HEK293 (cell line): ENCODE measurements at regions not wholly inside any gene's neighbourhood (a gene's known extent, or its start where the extent isn't known, plus 50 kb on each side); places are given as distances from the start of the nearest gene placed in this dataset.

Experiments used
- CTCF ChIA-PET: fragments of 350-600 bp; formaldehyde crosslinking; extraction: SDS; loops from one replicate; lab custom pipeline; 2021; ENCODE audit warnings: antibody characterized with exemption; lab: Yijun Ruan, JAX
- POLR2A ChIA-PET: fragments of 300-600 bp; formaldehyde crosslinking; extraction: SDS; loops from one replicate; lab custom pipeline; 2020; ENCODE audit warnings: antibody characterized with exemption, inconsistent platforms; lab: Yijun Ruan, JAX
- H3K27ac ChIP-seq: fragments of 200-500 bp; sonication (Bioruptor generic); 2 replicates; pipeline ENCODE4 v1.5.1; 2014; ENCODE audit warnings: low read depth, low read length, control low read depth, inconsistent platforms; ENCODE audit errors: extremely low read depth
- H3K36me3 ChIP-seq, 2 experiments: fragments of 200-500 bp in 1 of 2; sonication (Bioruptor generic) in 1 of 2; 1 replicate in 1 of 2; 2 replicates in 1 of 2; pipeline ENCODE4 v1.5.1; 2014 to 2017; ENCODE audit warnings: inconsistent platforms in 2 of 2, low read length in 2 of 2; ENCODE audit not compliant: control insufficient read depth in 2 of 2, insufficient read depth in 1 of 2
- H3K4me1 ChIP-seq: fragments of 200-500 bp; sonication (Bioruptor generic); 2 replicates; pipeline ENCODE4 v1.5.1; 2014; ENCODE audit warnings: mild to moderate bottlenecking, low read length, inconsistent platforms; ENCODE audit not compliant: control insufficient read depth, insufficient read depth
- H3K4me3 ChIP-seq: 2 replicates; pipeline ENCODE4 v1.5.1; 2011; ENCODE audit warnings: low read depth, mild to moderate bottlenecking, control low read depth, low read length, moderate library complexity
- H3K9me3 ChIP-seq: fragments of 200-500 bp; sonication (Bioruptor generic); 2 replicates; pipeline ENCODE4 v1.5.1; 2014; ENCODE audit warnings: low read depth, low read length, inconsistent platforms; ENCODE audit not compliant: control insufficient read depth, insufficient read depth
- GFI1B ChIP-seq: fragments of 450-650 bp; formaldehyde crosslinking; IDR thresholded peaks from 2 replicates; pipeline ENCODE4 v1.5.1; 2016; ENCODE audit warnings: missing biosample characterization, missing genetic modification characterization
- GLIS1 ChIP-seq: fragments of 450-650 bp; formaldehyde crosslinking; IDR thresholded peaks from 2 replicates; pipeline ENCODE4 v1.5.1; 2016; ENCODE audit warnings: missing biosample characterization, missing genetic modification characterization
- PRDM1 ChIP-seq: fragments of 450-650 bp; formaldehyde crosslinking; IDR thresholded peaks from 2 replicates; pipeline ENCODE4; 2016; ENCODE audit warnings: missing biosample characterization, missing genetic modification characterization
- ZBTB20 ChIP-seq: fragments of 450-650 bp; formaldehyde crosslinking; IDR thresholded peaks from 2 replicates; pipeline ENCODE4 v1.5.1; 2016; ENCODE audit warnings: missing biosample characterization, missing genetic modification characterization
- ZBTB49 ChIP-seq: fragments of 450-650 bp; formaldehyde crosslinking; IDR thresholded peaks from 2 replicates; pipeline ENCODE4 v1.5.1; 2016; ENCODE audit warnings: missing biosample characterization, missing genetic modification characterization, low read depth
- ZEB2 ChIP-seq: fragments of 450-650 bp; formaldehyde crosslinking; IDR thresholded peaks from 2 replicates; pipeline ENCODE4 v1.5.1; 2016; ENCODE audit warnings: missing biosample characterization, missing genetic modification characterization
- ZFP3 ChIP-seq: fragments of 450-650 bp; formaldehyde crosslinking; IDR thresholded peaks from 2 replicates; pipeline ENCODE4 v1.5.1; 2016; ENCODE audit warnings: low read depth, missing biosample characterization, missing genetic modification characterization
- ZNF133 ChIP-seq: fragments of 450-650 bp; formaldehyde crosslinking; IDR thresholded peaks from 2 replicates; pipeline ENCODE4 v1.5.1; 2016; ENCODE audit warnings: missing biosample characterization, missing genetic modification characterization
- ZNF140 ChIP-seq: fragments of 450-650 bp; formaldehyde crosslinking; IDR thresholded peaks from 2 replicates; pipeline ENCODE4 v1.5.1; 2016; ENCODE audit warnings: missing biosample characterization, missing genetic modification characterization
- ZNF148 ChIP-seq: fragments of 450-650 bp; formaldehyde crosslinking; IDR thresholded peaks from 2 replicates; pipeline ENCODE4 v1.5.0; 2017; ENCODE audit warnings: missing biosample characterization, missing genetic modification characterization, borderline replicate concordance
- ZNF18 ChIP-seq: fragments of 450-650 bp; formaldehyde crosslinking; IDR thresholded peaks from 2 replicates; pipeline ENCODE4 v1.5.1; 2016; ENCODE audit warnings: missing biosample characterization, missing genetic modification characterization
- ZNF223 ChIP-seq: fragments of 450-650 bp; formaldehyde crosslinking; IDR thresholded peaks from 2 replicates; pipeline ENCODE4 v1.5.1; 2016; ENCODE audit warnings: missing biosample characterization, missing genetic modification characterization
- ZNF23 ChIP-seq: fragments of 450-650 bp; formaldehyde crosslinking; IDR thresholded peaks from 2 replicates; pipeline ENCODE4 v1.5.1; 2016; ENCODE audit warnings: missing biosample characterization, missing genetic modification characterization, borderline replicate concordance
- ZNF24 ChIP-seq: fragments of 450-650 bp; formaldehyde crosslinking; IDR thresholded peaks from 2 replicates; pipeline ENCODE4 v1.5.1; 2016; ENCODE audit warnings: missing biosample characterization, missing genetic modification characterization
- ZNF311 ChIP-seq: fragments of 450-650 bp; formaldehyde crosslinking; IDR thresholded peaks from 2 replicates; pipeline ENCODE4 v1.5.1; 2017; ENCODE audit warnings: missing biosample characterization, missing genetic modification characterization, borderline replicate concordance
- ZNF391 ChIP-seq: fragments of 450-650 bp; formaldehyde crosslinking; IDR thresholded peaks from 2 replicates; pipeline ENCODE4 v1.5.1; 2016; ENCODE audit warnings: low read depth, missing biosample characterization, missing genetic modification characterization, borderline replicate concordance
- ZNF394 ChIP-seq: fragments of 450-650 bp; formaldehyde crosslinking; IDR thresholded peaks from 2 replicates; pipeline ENCODE4 v1.5.1; 2016; ENCODE audit warnings: missing biosample characterization, missing genetic modification characterization, mild to moderate bottlenecking, moderate library complexity, borderline replicate concordance
- ZNF514 ChIP-seq: fragments of 450-650 bp; formaldehyde crosslinking; IDR thresholded peaks from 2 replicates; pipeline ENCODE4 v1.5.1; 2016; ENCODE audit warnings: missing biosample characterization, missing genetic modification characterization
- ZNF555 ChIP-seq: fragments of 450-650 bp; formaldehyde crosslinking; conservative IDR thresholded peaks from 2 replicates; pipeline ENCODE4 v1.5.1; 2017; ENCODE audit warnings: missing biosample characterization, mild to moderate bottlenecking, missing genetic modification characterization, inconsistent platforms
- ZNF571 ChIP-seq: fragments of 450-650 bp; formaldehyde crosslinking; IDR thresholded peaks from 2 replicates; pipeline ENCODE4 v1.5.0; 2017; ENCODE audit warnings: missing biosample characterization, missing genetic modification characterization
- ZNF580 ChIP-seq: fragments of 450-650 bp; formaldehyde crosslinking; IDR thresholded peaks from 2 replicates; pipeline ENCODE4 v1.5.1; 2016; ENCODE audit warnings: missing biosample characterization, missing genetic modification characterization
- ZNF624 ChIP-seq: fragments of 450-650 bp; formaldehyde crosslinking; IDR thresholded peaks from 2 replicates; pipeline ENCODE4 v1.5.1; 2017; ENCODE audit warnings: missing biosample characterization, missing genetic modification characterization
- ZNF670 ChIP-seq: fragments of 450-650 bp; formaldehyde crosslinking; IDR thresholded peaks from 2 replicates; pipeline ENCODE4 v1.5.1; 2016; ENCODE audit warnings: missing biosample characterization, missing genetic modification characterization, low read depth
- ZNF701 ChIP-seq: fragments of 450-650 bp; formaldehyde crosslinking; IDR thresholded peaks from 2 replicates; pipeline ENCODE4 v1.5.1; 2016; ENCODE audit warnings: missing biosample characterization, missing genetic modification characterization
- ZNF707 ChIP-seq: fragments of 450-650 bp; formaldehyde crosslinking; IDR thresholded peaks from 2 replicates; pipeline ENCODE4 v1.5.1; 2016; ENCODE audit warnings: missing biosample characterization, missing genetic modification characterization

DNA sequence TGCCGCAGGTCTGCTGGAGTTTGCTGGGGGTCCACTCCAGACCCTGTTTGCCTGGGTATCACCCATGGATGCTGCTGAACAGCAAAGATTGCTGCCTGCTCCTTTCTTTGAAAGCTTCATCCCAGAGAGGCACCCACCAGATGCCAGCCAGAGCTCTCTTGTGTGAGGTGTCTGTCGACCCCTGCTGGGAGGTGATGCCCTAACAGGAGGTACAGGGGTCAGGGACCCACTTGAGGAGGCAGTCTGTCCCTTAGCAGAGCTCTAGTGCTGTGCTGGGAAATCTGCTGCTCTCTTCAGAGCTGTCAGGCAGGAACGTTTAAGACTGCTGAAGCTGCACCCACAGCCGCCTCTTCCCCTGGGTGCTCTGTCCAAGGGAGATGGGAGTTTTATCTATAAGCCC, 162.7 kb downstream of the NAF1 start:
- ChIA-PET POLR2A (no interaction called here), CTCF (no interaction called here)
- no peaks in the 10 kb centered on the region for H3K4me1 ChIP-seq
- no peaks in the 10 kb centered on the region for H3K9me3 ChIP-seq
- H3K36me3 ChIP-seq: no peaks in the 10 kb centered on the region
- H3K27ac ChIP-seq: no peak overlapping the region
- no peak overlapping the region for H3K4me3 ChIP-seq
- no peak for TF ChIP-seq ZNF24 (tag by site-specific recombination)
- no peak for TF ChIP-seq PRDM1 (tag by site-specific recombination)

DNA sequence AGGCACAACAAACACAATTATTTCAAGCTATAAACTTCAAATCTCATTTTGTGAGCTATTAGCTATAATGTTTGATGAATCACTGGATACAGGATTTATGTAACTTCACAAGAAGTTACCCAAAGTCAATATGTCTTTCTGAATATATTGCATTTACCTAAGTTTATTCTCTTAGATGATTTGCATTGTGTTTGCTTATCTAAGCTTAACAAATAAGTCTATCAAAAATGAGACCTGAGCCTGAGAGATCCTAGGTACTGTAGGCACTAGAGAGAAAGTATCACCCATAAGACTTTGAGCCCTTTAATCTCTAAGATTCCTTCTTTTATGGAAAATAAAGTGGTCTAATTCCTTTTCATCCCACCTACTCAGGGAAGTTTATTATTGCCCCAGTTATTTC, 178.2 kb downstream of the NAF1 start:
- no peak for TF ChIP-seq ZNF223
- TF ChIP-seq ZNF394 (tag by site-specific recombination): no peak
- TF ChIP-seq ZNF391: no peak
- TF ChIP-seq ZNF133 (tag by site-specific recombination): no peak
- TF ChIP-seq GFI1B (tag by site-specific recombination): no peak
- no peak for TF ChIP-seq GLIS1
- no peak for TF ChIP-seq ZNF701
- no peak for TF ChIP-seq ZNF148 (tag by site-specific recombination)
- TF ChIP-seq ZNF18 (tag by site-specific recombination): no peak
- no peak for TF ChIP-seq ZNF707
- no peak for TF ChIP-seq ZEB2 (tag by site-specific recombination)
- no peak for TF ChIP-seq ZNF23 (tag by site-specific recombination)
- TF ChIP-seq, all 188 proteins: peak for 0
- Histone ChIP-seq H3K27ac (no peak overlapping the region), H3K4me3 (no peak overlapping the region), H3K4me1 (no peaks in the 10 kb centered on the region), H3K36me3 (no peaks in the 10 kb centered on the region), H3K9me3 (no peaks in the 10 kb centered on the region)
- ChIA-PET CTCF (no interaction called here), POLR2A (no interaction called here)

DNA sequence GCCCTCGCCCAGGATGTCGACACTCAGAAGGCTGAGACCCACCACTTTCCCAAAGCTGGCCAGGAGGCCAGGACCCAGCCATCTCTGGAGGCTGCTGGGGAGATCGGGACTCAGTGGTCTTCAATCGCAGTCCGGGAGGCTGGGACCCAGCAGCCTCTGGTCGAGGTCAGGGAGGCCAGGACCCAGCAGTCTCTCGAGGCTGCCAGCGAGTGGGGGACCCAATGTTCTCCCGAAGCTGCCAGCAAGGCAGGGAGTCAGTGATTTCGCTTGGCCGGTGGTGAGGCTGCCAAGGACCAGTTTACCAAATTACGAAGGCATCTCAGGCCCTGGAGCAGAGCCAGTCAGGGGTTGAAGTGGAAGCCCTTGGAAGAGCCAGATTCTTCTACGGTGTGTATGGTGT, 181.6 kb downstream of the NAF1 start:
- CTCF ChIA-PET: no interaction called here
- POLR2A ChIA-PET: no interaction called here
- H3K9me3 ChIP-seq: no peaks in the 10 kb centered on the region
- H3K4me3 ChIP-seq: no peak overlapping the region
- H3K36me3 ChIP-seq: no peaks in the 10 kb centered on the region
- H3K4me1 ChIP-seq: no peaks in the 10 kb centered on the region
- no peak overlapping the region for H3K27ac ChIP-seq
- TF ChIP-seq ZNF555 (tag by site-specific recombination) (no peak), PRDM1 (tag by site-specific recombination) (no peak), ZNF670 (tag by site-specific recombination) (no peak)

- no peaks in the 10 kb centered on the region for H3K36me3 ChIP-seq
- H3K27ac ChIP-seq: no peak overlapping the region
- CTCF ChIA-PET: no interaction called here
- H3K4me3 ChIP-seq: no peak overlapping the region
- H3K9me3 ChIP-seq: no peaks in the 10 kb centered on the region
- H3K4me1 ChIP-seq: no peaks in the 10 kb centered on the region
- POLR2A ChIA-PET: no interaction called here
- no peak for TF ChIP-seq ZNF311 (tag by site-specific recombination)
- no peak for TF ChIP-seq ZNF580 (tag by site-specific recombination)
- no peak for TF ChIP-seq ZBTB49 (tag by site-specific recombination)
- TF ChIP-seq ZNF624 (tag by site-specific recombination): no peak
- no peak for TF ChIP-seq ZNF670 (tag by site-specific recombination)
- TF ChIP-seq ZBTB20 (tag by site-specific recombination): no peak
- no peak for TF ChIP-seq ZFP3
- no peak for TF ChIP-seq ZNF514 (tag by site-specific recombination)
- no peak for TF ChIP-seq ZNF571 (tag by site-specific recombination)
- TF ChIP-seq ZNF140 (tag by site-specific recombination): no peak
Measured at GRCh38 chr4:162984621-162985020, 182.1 kb downstream of the NAF1 start.
